SK-N-MC (cell line): ENCODE measurements at regions not wholly inside any gene's neighbourhood (a gene's known extent, or its start where the extent isn't known, plus 50 kb on each side); places are given as distances from the start of the nearest gene placed in this dataset.

Experiments
- EZH2 ChIP-seq: fragments of 200-600 bp; sonication (generic); IDR thresholded peaks from one replicate; pipeline ENCODE4 v1.6.1; 2017; ENCODE audit warnings: antibody characterized with exemption
- POLR2AphosphoS5 ChIP-seq: IDR thresholded peaks from 2 replicates; pipeline ENCODE4 v1.6.1; 2012; ENCODE audit warnings: mild to moderate bottlenecking, low read depth, low read length, borderline replicate concordance

GRCh38 chr7:22551768-22552513 lies 52.0 kb upstream of the STEAP1B start:
- TF ChIP-seq POLR2AphosphoS5 = no peak
- TF ChIP-seq EZH2 = no peak
